ENCODE measurements at regions not wholly inside any gene's neighbourhood (a gene's known extent, or its start where the extent isn't known, plus 50 kb on each side); places are given as distances from the start of the nearest gene placed in this dataset.

- Histone ChIP-seq H4K20me1 (ENCODE audit: insufficient read depth) (no peaks in the 10 kb centered on the region), H3K27me3 (ENCODE audit: insufficient read depth) (no peaks in the 10 kb centered on the region), H3K4me3 (ENCODE audit: low read depth in 2 of 2, low read length in 1 of 2) (no peak overlapping the region), H2AFZ (ENCODE audit: low read depth) (no peak overlapping the region), H3K4me2 (no peak overlapping the region), H3K9me2 (no peaks in the 10 kb centered on the region), H3K36me3 (replicated peaks in 1 of 2; ENCODE audit: control insufficient read depth in 1 of 2, insufficient read depth in 2 of 2, low read length in 1 of 2) (no peaks in the 10 kb centered on the region), H3K79me2 (ENCODE audit: insufficient read depth) (no peaks in the 10 kb centered on the region), H3K27ac (ENCODE audit: low read depth in 2 of 2, low read length in 1 of 2) (no peak overlapping the region), H3K4me1 (ENCODE audit: control insufficient read depth in 1 of 2, insufficient read depth in 2 of 2, low read depth in 1 of 2, low read length in 1 of 2) (no peaks in the 10 kb centered on the region), H3K9ac (no peak overlapping the region), H3F3A (replicated peaks; ENCODE audit: insufficient read depth) (no peaks in the 10 kb centered on the region), H3K9me3 (no peaks in the 10 kb centered on the region)
- ChIA-PET CTCF (no interaction called here), POLR2A (no interaction called here)
- WGBS (ENCODE audit: low lambda C conversion rate): 41% methylated on average over 1 of the region's 1 CpG
- no peak for TF ChIP-seq GATA2 (CRISPR knock-in tag; IDR thresholded peaks at IDR 0.05)
- TF ChIP-seq RXRA (IDR thresholded peaks at IDR 0.05; ENCODE audit: borderline replicate concordance, low read depth): no peak
- no peak for TF ChIP-seq RCOR1 (IDR thresholded peaks at IDR 0.05; ENCODE audit: low read length)
- TF ChIP-seq MEF2A (IDR thresholded peaks at IDR 0.05; ENCODE audit: borderline replicate concordance, low read depth): no peak
- no peak for TF ChIP-seq MXI1 (IDR thresholded peaks at IDR 0.05; ENCODE audit: low read depth, low read length)
- no peak for TF ChIP-seq SIN3A (IDR thresholded peaks at IDR 0.05; ENCODE audit: borderline replicate concordance, low read depth, low read length)
- no peak for TF ChIP-seq JUND (IDR thresholded peaks at IDR 0.05)
- DNase-seq: no peak
Observed at GRCh38 chr2:153179808-153180207, 298.8 kb downstream of the RPRM start.

- H3K4me2 ChIP-seq: no peak overlapping the region
- H3K27me3 ChIP-seq (ENCODE audit: insufficient read depth): no peaks in the 10 kb centered on the region
- no peaks in the 10 kb centered on the region for H3K79me2 ChIP-seq (ENCODE audit: insufficient read depth)
- no peaks in the 10 kb centered on the region for H3K4me1 ChIP-seq (ENCODE audit: control insufficient read depth in 1 of 2, insufficient read depth in 2 of 2, low read depth in 1 of 2, low read length in 1 of 2)
- no peaks in the 10 kb centered on the region for H4K20me1 ChIP-seq (ENCODE audit: insufficient read depth)
- POLR2A ChIA-PET: no interaction called here
- H3K4me3 ChIP-seq (ENCODE audit: low read depth in 2 of 2, low read length in 1 of 2): no peak overlapping the region
- H3K9me3 ChIP-seq: no peaks in the 10 kb centered on the region
- TF ChIP-seq, protein P1, sequence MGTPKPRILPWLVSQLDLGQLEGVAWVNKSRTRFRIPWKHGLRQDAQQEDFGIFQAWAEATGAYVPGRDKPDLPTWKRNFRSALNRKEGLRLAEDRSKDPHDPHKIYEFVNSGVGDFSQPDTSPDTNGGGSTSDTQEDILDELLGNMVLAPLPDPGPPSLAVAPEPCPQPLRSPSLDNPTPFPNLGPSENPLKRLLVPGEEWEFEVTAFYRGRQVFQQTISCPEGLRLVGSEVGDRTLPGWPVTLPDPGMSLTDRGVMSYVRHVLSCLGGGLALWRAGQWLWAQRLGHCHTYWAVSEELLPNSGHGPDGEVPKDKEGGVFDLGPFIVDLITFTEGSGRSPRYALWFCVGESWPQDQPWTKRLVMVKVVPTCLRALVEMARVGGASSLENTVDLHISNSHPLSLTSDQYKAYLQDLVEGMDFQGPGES (IDR thresholded peaks at IDR 0.05; ENCODE audit: low read depth, low read length): no peak
- TF ChIP-seq FOSL2 (IDR thresholded peaks at IDR 0.05; ENCODE audit: borderline replicate concordance, low read depth): no peak
- no peak for TF ChIP-seq SMC3 (IDR thresholded peaks at IDR 0.05; ENCODE audit: low read depth, low read length)
- TF ChIP-seq, protein P2, sequence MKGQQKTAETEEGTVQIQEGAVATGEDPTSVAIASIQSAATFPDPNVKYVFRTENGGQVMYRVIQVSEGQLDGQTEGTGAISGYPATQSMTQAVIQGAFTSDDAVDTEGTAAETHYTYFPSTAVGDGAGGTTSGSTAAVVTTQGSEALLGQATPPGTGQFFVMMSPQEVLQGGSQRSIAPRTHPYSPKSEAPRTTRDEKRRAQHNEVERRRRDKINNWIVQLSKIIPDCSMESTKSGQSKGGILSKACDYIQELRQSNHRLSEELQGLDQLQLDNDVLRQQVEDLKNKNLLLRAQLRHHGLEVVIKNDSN (IDR thresholded peaks at IDR 0.05; ENCODE audit: borderline replicate concordance, low read depth): no peak
- H3K9me2 ChIP-seq: no peaks in the 10 kb centered on the region
- CTCF ChIA-PET: interaction anchor here (1.0 to 1.1 kb wide), 2 partner anchors 35 to 309 kb away, joined by 3 read pairs; partner anchors contain the start of gene RPRM
- no peaks in the 10 kb centered on the region for H3F3A ChIP-seq (replicated peaks; ENCODE audit: insufficient read depth)
- no peak for DNase-seq
- no peak overlapping the region for H3K9ac ChIP-seq
- no peak overlapping the region for H3K27ac ChIP-seq (ENCODE audit: low read depth in 2 of 2, low read length in 1 of 2)
- no peak overlapping the region for H2AFZ ChIP-seq (ENCODE audit: low read depth)
- H3K36me3 ChIP-seq (replicated peaks in 1 of 2; ENCODE audit: control insufficient read depth in 1 of 2, insufficient read depth in 2 of 2, low read length in 1 of 2): no peaks in the 10 kb centered on the region
Observed at GRCh38 chr2:153169609-153170008, 309.0 kb downstream of the RPRM start.

- Histone ChIP-seq H3K79me2 (ENCODE audit: insufficient read depth) (no peaks in the 10 kb centered on the region), H3K4me1 (ENCODE audit: control insufficient read depth in 1 of 2, insufficient read depth in 2 of 2, low read depth in 1 of 2, low read length in 1 of 2) (no peaks in the 10 kb centered on the region), H3K27me3 (ENCODE audit: insufficient read depth) (no peaks in the 10 kb centered on the region), H3K9ac (no peak overlapping the region), H2AFZ (ENCODE audit: low read depth) (no peak overlapping the region), H3K27ac (ENCODE audit: low read depth in 2 of 2, low read length in 1 of 2) (no peak overlapping the region), H3K4me2 (no peak overlapping the region), H3K4me3 (ENCODE audit: low read depth in 2 of 2, low read length in 1 of 2) (no peak overlapping the region), H4K20me1 (ENCODE audit: insufficient read depth) (no peaks in the 10 kb centered on the region), H3K9me3 (no peaks in the 10 kb centered on the region), H3K36me3 (replicated peaks in 1 of 2; ENCODE audit: control insufficient read depth in 1 of 2, insufficient read depth in 2 of 2, low read length in 1 of 2) (no peaks in the 10 kb centered on the region), H3F3A (replicated peaks; ENCODE audit: insufficient read depth) (no peaks in the 10 kb centered on the region), H3K9me2 (no peaks in the 10 kb centered on the region)
- TF ChIP-seq, protein P2 (IDR thresholded peaks at IDR 0.05; ENCODE audit: borderline replicate concordance, low read depth): no peak
- TF ChIP-seq GATA2 (CRISPR knock-in tag; IDR thresholded peaks at IDR 0.05): no peak
- TF ChIP-seq RXRA (IDR thresholded peaks at IDR 0.05; ENCODE audit: borderline replicate concordance, low read depth): no peak
- TF ChIP-seq NFIC (IDR thresholded peaks at IDR 0.05; ENCODE audit: borderline replicate concordance): no peak
- TF ChIP-seq POLR2AphosphoS5 (IDR thresholded peaks at IDR 0.05; ENCODE audit: low read depth, low read length): no peak
- no peak for TF ChIP-seq CHD2 (IDR thresholded peaks at IDR 0.05; ENCODE audit: low read length, partially characterized antibody)
- TF ChIP-seq SIN3A (IDR thresholded peaks at IDR 0.05; ENCODE audit: borderline replicate concordance, low read depth, low read length): no peak
- TF ChIP-seq RAD21 (IDR thresholded peaks at IDR 0.05; ENCODE audit: low read length): no peak
- no peak for TF ChIP-seq MEF2A (IDR thresholded peaks at IDR 0.05; ENCODE audit: borderline replicate concordance, low read depth)
- no peak for TF ChIP-seq GABPA (IDR thresholded peaks at IDR 0.05; ENCODE audit: low read depth)
- TF ChIP-seq JUND (IDR thresholded peaks at IDR 0.05): no peak
- no peak for TF ChIP-seq MAX (IDR thresholded peaks at IDR 0.05; ENCODE audit: low read depth)
- TF ChIP-seq FOXJ3 (CRISPR knock-in tag; IDR thresholded peaks at IDR 0.05): no peak
- DNase-seq: no peak
- POLR2A ChIA-PET: no interaction called here
- CTCF ChIA-PET: no interaction called here
Observed at GRCh38 chr2:153165021-153165420, 313.5 kb downstream of the RPRM start.
